Ovary (tissue), 7 donors: ENCODE measurements at regions not wholly inside any gene's neighbourhood (a gene's known extent, or its start where the extent isn't known, plus 50 kb on each side); places are given as distances from the start of the nearest gene placed in this dataset.
A peak's percentile ranks its signal among the peaks of the same experiment; 100 is the strongest.

ENCODE experiments used
- DNase-seq, 5 donors: peaks; one replicate each; pipeline ENCODE4 v3.0.0-alpha.2; 2019 to 2020
- H3K27ac ChIP-seq, 2 donors: fragments of 200-600 bp; one replicate each; pipeline versions ENCODE4 v1.5.1 to v1.8.0; 2019 to 2022
- H3K27me3 ChIP-seq: fragments of 200-600 bp; one replicate; pipeline ENCODE4 v1.8.0; 2022
- H3K36me3 ChIP-seq: fragments of 200-600 bp; sonication (generic); one replicate; pipeline ENCODE4 v1.5.1; 2019
- H3K4me1 ChIP-seq: one replicate; pipeline ENCODE4 v1.8.1; 2013; ENCODE audit warnings: mild to moderate bottlenecking, moderate library complexity; ENCODE audit not compliant: insufficient read depth
- H3K4me3 ChIP-seq: fragments of 200-600 bp; sonication (generic); one replicate; pipeline ENCODE4 v1.5.1; 2017
- H3K9me3 ChIP-seq, 2 donors: fragments of 200-600 bp in 1 of 2; sonication (generic) in 1 of 2; one replicate each; pipeline versions ENCODE4 v1.5.1 to v1.8.1; 2013 to 2019; ENCODE audit warnings: mild to moderate bottlenecking in 1 of 2, moderate library complexity in 1 of 2
- CTCF ChIP-seq, 3 donors: fragments of 450-650 bp in 2 of 3; fragments of 200-600 bp in 1 of 3; IDR thresholded peaks; one replicate each; pipeline versions ENCODE4 v1.5.1 to v1.8.0; 2016 to 2022; ENCODE audit warnings: antibody characterized with exemption in 3 of 3, mild to moderate bottlenecking in 1 of 3
- EP300 ChIP-seq: sonication (generic); formaldehyde crosslinking; IDR thresholded peaks from one replicate; pipeline ENCODE4 v1.6.1; 2017; ENCODE audit warnings: antibody characterized with exemption
- POLR2A ChIP-seq: fragments of 450-650 bp; IDR thresholded peaks from one replicate; pipeline ENCODE4 v1.6.1; 2017; ENCODE audit warnings: antibody characterized with exemption, mild to moderate bottlenecking, moderate library complexity
- WGBS, 3 donors: extraction: QIAGEN DNeasy Blood & Tissue Kit in 1 of 3; methylation state at CpG; one replicate each; pipeline versions ENCODE4 v1.1.5 to v1.1.7; 2013 to 2017; 5-methylcytosine and 5-hydroxymethylcytosine counted together
- intact Hi-C, 4 donors: fragments of 100-400 bp; cut with DNase I; formaldehyde crosslinking; loops; one replicate each; pipeline versions ENCODE4 v1.11.0 to v1.15.1; 2022 to 2023
- donor health status: DM: no; HTN: no; CAD: no; lungs with moderate emphysema.
- donor health status: DM: no; HTN: no; CAD: no.
- donor health status: Bipolar disorder and iron deficiency.
- donor health status: DM: no; HTN: no; CAD: no.
- donor health status: DM: yes; HTN: yes; CAD: no.

GRCh38 chr5:158553962-158554336, 545.8 kb downstream of the EBF1 start:
- Histone ChIP-seq H3K9me3 (no peaks in the 10 kb centered on the region), H3K4me3 (no peak overlapping the region), H3K27me3 (no peaks in the 10 kb centered on the region), H3K27ac (no peak overlapping the region), H3K4me1 (no peaks in the 10 kb centered on the region), H3K36me3 (no peaks in the 10 kb centered on the region)
- no peak for DNase-seq
- no peak for TF ChIP-seq CTCF (IDR thresholded peaks at IDR 0.05)
- TF ChIP-seq POLR2A: no peak
- no peak for TF ChIP-seq EP300
- WGBS, 3 donors: 80 to 94% (median 91%) methylated on average over 5 of the region's 5 CpGs
- intact Hi-C loops: no loop called here

- H3K4me3 ChIP-seq: no peak overlapping the region
- H3K27me3 ChIP-seq: no peaks in the 10 kb centered on the region
- 47 to 70% (median 64%) methylated on average over 8 of the region's 8 CpGs for WGBS, 3 donors
- DNase-seq: peak in 2 of 5 donors; percentile 11 to 34
- no peaks in the 10 kb centered on the region for H3K36me3 ChIP-seq
- H3K4me1 ChIP-seq: no peaks in the 10 kb centered on the region
- H3K9me3 ChIP-seq: no peaks in the 10 kb centered on the region
- TF ChIP-seq CTCF (IDR thresholded peaks at IDR 0.05) (no peak), POLR2A (no peak), EP300 (no peak)
- intact Hi-C loops: no loop called here
- no peak overlapping the region for H3K27ac ChIP-seq
Measured at GRCh38 chr5:158553195-158553961, 546.3 kb downstream of the EBF1 start.

- Histone ChIP-seq H3K9me3 (no peaks in the 10 kb centered on the region), H3K4me3 (no peak overlapping the region), H3K4me1 (no peaks in the 10 kb centered on the region), H3K27me3 (no peaks in the 10 kb centered on the region), H3K27ac (no peak overlapping the region), H3K36me3 (no peaks in the 10 kb centered on the region)
- WGBS, 3 donors: 28 to 38% (median 34%) methylated on average over 4 of the region's 4 CpGs
- peak in 1 of 5 donors; percentile 26 for DNase-seq
- intact Hi-C loops: no loop called here
- no peak for TF ChIP-seq CTCF (IDR thresholded peaks at IDR 0.05)
- TF ChIP-seq EP300: no peak
- no peak for TF ChIP-seq POLR2A
Measured at GRCh38 chr5:158552241-158552640, 547.5 kb downstream of the EBF1 start.

DNA sequence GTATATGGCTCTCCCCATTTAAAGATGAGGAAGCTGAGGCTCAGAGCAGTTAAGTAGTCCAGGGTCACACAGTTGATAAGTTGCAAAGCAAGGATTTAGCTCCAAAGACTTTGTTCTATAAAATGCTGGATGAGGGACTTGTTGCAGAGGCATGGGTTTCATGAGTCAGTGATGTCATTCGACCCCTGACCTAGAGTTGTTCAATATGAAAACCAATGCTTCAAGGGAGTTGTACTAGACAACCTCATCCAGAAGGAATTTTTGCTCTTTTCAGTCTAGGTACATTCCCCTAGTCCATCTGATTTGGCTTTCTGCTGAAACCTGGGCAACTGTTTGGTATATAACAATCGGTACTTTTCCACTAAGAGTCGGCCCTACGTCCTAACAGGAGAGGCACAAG, 550.4 kb downstream of the EBF1 start:
- Histone ChIP-seq H3K36me3 (no peaks in the 10 kb centered on the region), H3K27me3 (no peaks in the 10 kb centered on the region), H3K9me3 (no peaks in the 10 kb centered on the region), H3K27ac (no peak overlapping the region), H3K4me3 (no peak overlapping the region), H3K4me1 (no peaks in the 10 kb centered on the region)
- 92 to 98% (median 92%) methylated on average over 4 of the region's 4 CpGs for WGBS, 3 donors
- TF ChIP-seq POLR2A (no peak), EP300 (no peak), CTCF (IDR thresholded peaks at IDR 0.05) (no peak)
- intact Hi-C loops: no loop called here
- DNase-seq: no peak
